Spleen (tissue), 11 donors: ENCODE measurements at regions not wholly inside any gene's neighbourhood (a gene's known extent, or its start where the extent isn't known, plus 50 kb on each side); places are given as distances from the start of the nearest gene placed in this dataset.

ENCODE experiments used
- DNase-seq: peaks from one replicate; pipeline ENCODE4 v3.0.0-alpha.2; 2020
- H3K27ac ChIP-seq, 8 donors: fragments of 200-600 bp; sonication (generic) in 7 of 8; 1 replicate in 4 of 8; 2 replicates in 4 of 8; pipeline versions ENCODE4 v1.5.0 to v1.8.0; 2016 to 2021; ENCODE audit warnings: inconsistent platforms in 4 of 8, mild to moderate bottlenecking in 4 of 8, moderate library complexity in 1 of 8
- H3K27me3 ChIP-seq, 7 donors: fragments of 200-600 bp; sonication (generic) in 6 of 7; replicated peaks in 1 of 7; 1 replicate in 4 of 7; 2 replicates in 3 of 7; pipeline versions ENCODE4 v1.5.0 to v1.8.0; 2016 to 2021; ENCODE audit warnings: inconsistent platforms in 3 of 7, mild to moderate bottlenecking in 1 of 7
- H3K36me3 ChIP-seq, 6 donors: fragments of 200-600 bp; sonication (generic) in 5 of 6; 1 replicate in 4 of 6; 2 replicates in 2 of 6; pipeline versions ENCODE4 v1.5.0 to v1.8.0; 2016 to 2021; ENCODE audit warnings: inconsistent platforms in 2 of 6
- H3K4me1 ChIP-seq, 6 donors: fragments of 200-600 bp; sonication (generic) in 5 of 6; 1 replicate in 3 of 6; 2 replicates in 3 of 6; pipeline versions ENCODE4 v1.5.0 to v1.8.0; 2016 to 2021; ENCODE audit warnings: inconsistent platforms in 3 of 6
- H3K4me3 ChIP-seq, 8 donors: fragments of 200-600 bp; sonication (generic) in 7 of 8; 1 replicate in 4 of 8; 2 replicates in 4 of 8; pipeline versions ENCODE4 v1.5.0 to v1.8.0; 2016 to 2021; ENCODE audit warnings: inconsistent platforms in 4 of 8, mild to moderate bottlenecking in 4 of 8, moderate library complexity in 2 of 8
- H3K9me3 ChIP-seq, 8 donors: fragments of 200-600 bp; sonication (generic) in 7 of 8; 1 replicate in 4 of 8; 2 replicates in 4 of 8; pipeline versions ENCODE4 v1.5.0 to v1.8.0; 2016 to 2021; ENCODE audit warnings: inconsistent platforms in 4 of 8
- POLR2A ChIP-seq, 3 donors: fragments of 450-650 bp; IDR thresholded peaks; one replicate each; pipeline ENCODE4 v1.5.1; 2017; ENCODE audit warnings: antibody characterized with exemption in 3 of 3, mild to moderate bottlenecking in 1 of 3
- POLR2AphosphoS5 ChIP-seq, 3 donors: sonication (generic); formaldehyde crosslinking; IDR thresholded peaks; one replicate each; pipeline ENCODE4 v1.5.1; 2017; ENCODE audit warnings: antibody characterized with exemption in 3 of 3
- WGBS, 5 donors: extraction: QIAGEN DNeasy Blood & Tissue Kit in 3 of 5; methylation state at CpG; one replicate each; pipeline versions ENCODE4 v1.1.5 to v1.1.7; 2013 to 2018; 5-methylcytosine and 5-hydroxymethylcytosine counted together
- intact Hi-C: fragments of 100-400 bp; cut with DNase I; formaldehyde crosslinking; loops from one replicate; pipeline ENCODE4 v1.15.0; 2023; ENCODE audit warnings: low total_unique reads
- TF ChIP-seq, protein P1 (sequence below), 11 experiments: fragments of 200-600 bp in 7 of 11; fragments of 450-650 bp in 4 of 11; sonication (generic) in 4 of 11; IDR thresholded peaks in 8 of 11; conservative IDR thresholded peaks in 3 of 11; 1 replicate in 7 of 11; 2 replicates in 4 of 11; pipeline versions ENCODE4 v1.4.0 to v1.8.0; 2016 to 2021; ENCODE audit warnings: antibody characterized with exemption in 11 of 11, inconsistent platforms in 4 of 11, mild to moderate bottlenecking in 1 of 11
- donor health status: healthy with polysubstance abuse.
- donor health status: DM: no; HTN: no; CAD: no; lungs with moderate emphysema.
- donor health status: DM: no; HTN: no; CAD: no.
- donor health status: Bipolar disorder and iron deficiency.
- donor health status: healthy.
- donor health status: DM: no; HTN: no; CAD: no.
- donor health status: DM: yes; HTN: yes; CAD: no.

DNA sequence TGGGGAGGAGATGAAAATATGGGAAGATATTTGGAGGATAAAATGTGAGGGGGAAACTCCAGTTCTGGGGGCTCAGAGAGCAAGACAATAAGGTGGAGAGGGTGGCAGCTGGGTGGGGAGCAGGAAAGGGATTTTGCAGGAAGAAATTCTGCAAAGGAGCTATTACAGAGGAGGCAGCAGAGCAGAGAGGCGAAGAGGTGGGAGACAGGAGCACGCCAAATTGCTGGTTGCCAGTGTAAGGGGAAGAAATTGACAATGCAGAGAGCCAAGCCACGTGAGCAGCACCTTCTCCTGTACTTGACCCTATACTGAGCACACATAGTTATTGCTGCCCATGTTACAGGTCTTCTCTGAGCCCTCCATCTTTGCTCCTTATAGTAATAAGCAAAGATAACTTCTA is 190.3 kb upstream of the ONECUT1 start:
- no peaks in the 10 kb centered on the region for H3K36me3 ChIP-seq
- DNase-seq, result no peak
- H3K27ac ChIP-seq, result no peak overlapping the region
- TF ChIP-seq, protein P1, sequence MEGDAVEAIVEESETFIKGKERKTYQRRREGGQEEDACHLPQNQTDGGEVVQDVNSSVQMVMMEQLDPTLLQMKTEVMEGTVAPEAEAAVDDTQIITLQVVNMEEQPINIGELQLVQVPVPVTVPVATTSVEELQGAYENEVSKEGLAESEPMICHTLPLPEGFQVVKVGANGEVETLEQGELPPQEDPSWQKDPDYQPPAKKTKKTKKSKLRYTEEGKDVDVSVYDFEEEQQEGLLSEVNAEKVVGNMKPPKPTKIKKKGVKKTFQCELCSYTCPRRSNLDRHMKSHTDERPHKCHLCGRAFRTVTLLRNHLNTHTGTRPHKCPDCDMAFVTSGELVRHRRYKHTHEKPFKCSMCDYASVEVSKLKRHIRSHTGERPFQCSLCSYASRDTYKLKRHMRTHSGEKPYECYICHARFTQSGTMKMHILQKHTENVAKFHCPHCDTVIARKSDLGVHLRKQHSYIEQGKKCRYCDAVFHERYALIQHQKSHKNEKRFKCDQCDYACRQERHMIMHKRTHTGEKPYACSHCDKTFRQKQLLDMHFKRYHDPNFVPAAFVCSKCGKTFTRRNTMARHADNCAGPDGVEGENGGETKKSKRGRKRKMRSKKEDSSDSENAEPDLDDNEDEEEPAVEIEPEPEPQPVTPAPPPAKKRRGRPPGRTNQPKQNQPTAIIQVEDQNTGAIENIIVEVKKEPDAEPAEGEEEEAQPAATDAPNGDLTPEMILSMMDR (IDR thresholded peaks at IDR 0.05 in 8 of 11, conservative IDR thresholded peaks at IDR 0.05 in 3 of 11), result no peak
- TF ChIP-seq POLR2A (IDR thresholded peaks at IDR 0.05) (no peak), POLR2AphosphoS5 (IDR thresholded peaks at IDR 0.05) (no peak)
- no peaks in the 10 kb centered on the region for H3K27me3 ChIP-seq
- no peak overlapping the region for H3K4me3 ChIP-seq
- 61 to 80% (median 69%) methylated on average over 3 of the region's 3 CpGs for WGBS, 5 donors
- no peaks in the 10 kb centered on the region for H3K9me3 ChIP-seq
- H3K4me1 ChIP-seq, result no peaks in the 10 kb centered on the region
- intact Hi-C loops, result no loop called here

DNA sequence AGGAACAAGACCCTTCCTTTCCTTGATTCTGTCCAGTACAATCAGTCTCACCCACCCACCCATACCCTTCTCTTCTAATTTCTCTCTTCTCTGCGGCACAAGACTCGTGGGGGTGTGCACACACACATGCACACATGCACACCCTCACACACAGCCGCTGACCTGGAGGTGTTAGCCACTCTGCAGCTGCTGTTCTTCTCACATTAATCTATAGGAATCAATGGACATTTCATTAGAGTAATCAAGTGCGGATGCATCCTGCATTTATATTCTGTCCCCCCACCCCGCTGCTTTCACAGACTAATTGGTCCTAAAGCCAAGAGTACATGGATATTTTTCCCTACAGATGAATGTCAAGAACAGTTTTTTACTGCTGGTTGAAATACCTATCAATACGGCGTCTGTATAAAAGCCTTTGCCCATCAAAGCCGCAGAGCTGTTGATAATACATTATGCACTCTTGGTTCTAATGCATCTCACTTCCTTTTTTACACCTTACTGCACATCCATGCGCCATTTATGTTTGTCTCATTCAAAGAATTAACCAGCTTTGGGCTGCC is 186.5 kb upstream of the ONECUT1 start:
- Histone ChIP-seq H3K4me1 (no peaks in the 10 kb centered on the region), H3K4me3 (no peak overlapping the region), H3K27me3 (peaks cover 0 to 4% (median 0%) of the 10 kb centered on the region in 7 donors), H3K27ac (no peak overlapping the region), H3K36me3 (no peaks in the 10 kb centered on the region), H3K9me3 (no peaks in the 10 kb centered on the region)
- TF ChIP-seq POLR2AphosphoS5 (IDR thresholded peaks at IDR 0.05), result no peak
- TF ChIP-seq, protein P1 (IDR thresholded peaks at IDR 0.05 in 8 of 11, conservative IDR thresholded peaks at IDR 0.05 in 3 of 11), result no peak
- WGBS, 5 donors, result 84 to 91% (median 86%) methylated on average over 9 of the region's 9 CpGs
- intact Hi-C loops, result no loop called here
- DNase-seq, result no peak

DNA sequence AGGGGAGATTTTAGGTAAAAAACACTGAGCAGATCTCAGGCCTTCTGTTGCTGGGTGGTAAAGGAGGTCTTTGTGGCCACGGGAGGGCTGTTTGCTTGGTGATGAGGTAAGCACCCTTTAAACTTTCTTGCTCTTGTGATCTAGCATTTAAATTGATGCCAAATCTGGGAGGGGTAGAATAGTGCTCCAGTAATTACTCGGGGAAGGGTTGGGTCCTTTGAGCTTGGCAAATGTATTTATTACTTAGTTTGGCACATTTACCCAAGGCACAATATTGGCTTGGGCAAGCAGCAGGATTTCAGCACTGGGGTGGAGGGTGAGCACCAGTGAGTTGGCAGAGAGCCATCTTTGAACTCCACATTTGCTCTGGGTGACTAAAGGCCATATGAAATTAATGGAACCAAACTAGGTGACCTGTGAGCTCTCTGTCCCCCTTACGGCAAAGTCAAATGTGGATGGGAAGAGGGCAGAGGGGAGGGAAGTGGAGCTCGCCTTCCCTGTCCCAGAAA is 185.9 kb upstream of the ONECUT1 start:
- H3K27me3 ChIP-seq, result peaks cover 0 to 9% (median 0%) of the 10 kb centered on the region in 7 donors
- no peak for DNase-seq
- H3K4me3 ChIP-seq, result no peak overlapping the region
- H3K4me1 ChIP-seq, result no peaks in the 10 kb centered on the region
- no peaks in the 10 kb centered on the region for H3K36me3 ChIP-seq
- WGBS, 5 donors, result 71 to 84% (median 73%) methylated on average over 4 of the region's 4 CpGs
- H3K9me3 ChIP-seq, result no peaks in the 10 kb centered on the region
- TF ChIP-seq, protein P1 (IDR thresholded peaks at IDR 0.05 in 8 of 11, conservative IDR thresholded peaks at IDR 0.05 in 3 of 11), result no peak
- TF ChIP-seq POLR2A (IDR thresholded peaks at IDR 0.05) (no peak), POLR2AphosphoS5 (IDR thresholded peaks at IDR 0.05) (no peak)
- intact Hi-C loops, result no loop called here
- H3K27ac ChIP-seq, result no peak overlapping the region

- no peak for TF ChIP-seq POLR2AphosphoS5 (IDR thresholded peaks at IDR 0.05)
- TF ChIP-seq POLR2A (IDR thresholded peaks at IDR 0.05), result no peak
- TF ChIP-seq, protein P1 (IDR thresholded peaks at IDR 0.05 in 8 of 11, conservative IDR thresholded peaks at IDR 0.05 in 3 of 11), result no peak
- intact Hi-C loops, result no loop called here
Measured at GRCh38 chr15:52963865-52964264, 173.7 kb upstream of the ONECUT1 start.

More at GRCh38 chr15:52963865-52964264, 173.7 kb upstream of the ONECUT1 start:
- no peak for DNase-seq
- Histone ChIP-seq H3K9me3 (no peaks in the 10 kb centered on the region), H3K36me3 (no peaks in the 10 kb centered on the region), H3K4me1 (no peaks in the 10 kb centered on the region), H3K4me3 (no peak overlapping the region), H3K27me3 (no peaks in the 10 kb centered on the region), H3K27ac (no peak overlapping the region)
